GM12878 (cell line): ENCODE measurements at regions not wholly inside any gene's neighbourhood (a gene's known extent, or its start where the extent isn't known, plus 50 kb on each side); places are given as distances from the start of the nearest gene placed in this dataset.

Experiments used
- ATAC-seq: fragments of 200-7000 bp; cut with Tn5 transposase; 3 replicates; pipeline ENCODE4 v1.9.1; 2020; ENCODE audit warnings: mild to moderate bottlenecking, moderate library complexity
- BruUV-seq: library from RNA; stranded (reverse); fragments of 400-500 nt; replicated peaks from 2 replicates; lab custom pipeline; 2021; lab: Mats Ljungman, UMichigan
- CTCF ChIA-PET: fragments of 300-600 bp; sonication (Branson Sonifier 250); formaldehyde crosslinking; extraction: SDS; loops from one replicate; lab custom pipeline; 2021; ENCODE audit warnings: inconsistent platforms; lab: Yijun Ruan, JAX
- POLR2A ChIA-PET: fragments of 350-600 bp; formaldehyde crosslinking; extraction: SDS; loops from one replicate; lab custom pipeline; 2021; ENCODE audit warnings: inconsistent platforms; lab: Charles Lee
- RAD21 ChIA-PET: fragments of 300-600 bp; sonication (Branson Sonifier 250); formaldehyde crosslinking; loops from one replicate; lab custom pipeline; 2023; ENCODE audit warnings: antibody characterized with exemption; ENCODE audit not compliant: unreplicated experiment; lab: Charles Lee
- SMC1A ChIA-PET: fragments of 300-600 bp; sonication (Branson Sonifier 250); formaldehyde crosslinking; loops from one replicate; lab custom pipeline; 2023; ENCODE audit not compliant: unreplicated experiment, uncharacterized antibody; lab: Charles Lee
- DNase-seq: peaks from one replicate; pipeline ENCODE4 v3.0.0-alpha.2; 2011; ENCODE audit warnings: low read depth, low spot score
- FAIRE-seq: peaks from 3 replicates; lab custom pipeline; 2011; peaks lifted over from hg19 to GRCh38; lab: Jason Lieb, UNC
- H2AFZ ChIP-seq: 2 replicates; pipeline ENCODE4 v1.6.0; 2011; ENCODE audit warnings: low read depth, low read length, control low read depth; ENCODE audit not compliant: control insufficient read depth
- H3K27ac ChIP-seq: 2 replicates; pipeline ENCODE4 v1.5.1; 2011; ENCODE audit warnings: control low read depth; ENCODE audit not compliant: control insufficient read depth, insufficient read depth
- H3K27me3 ChIP-seq, 2 experiments: replicated peaks in 1 of 2; 2 replicates each; pipeline versions ENCODE4 v1.6.0 to v1.6.1; 2011; ENCODE audit warnings: low read length in 1 of 2; ENCODE audit not compliant: control insufficient read depth in 2 of 2, insufficient read depth in 2 of 2
- H3K36me3 ChIP-seq, 2 experiments: 2 replicates each; pipeline ENCODE4 v1.5.1; 2011; ENCODE audit warnings: low read length in 1 of 2; ENCODE audit not compliant: control insufficient read depth in 2 of 2, insufficient read depth in 2 of 2
- H3K4me1 ChIP-seq: 2 replicates; pipeline ENCODE4 v1.6.1; 2011; ENCODE audit warnings: mild to moderate bottlenecking, low read length, moderate library complexity, mixed read lengths; ENCODE audit not compliant: control insufficient read depth, insufficient read depth
- H3K4me2 ChIP-seq: 2 replicates; pipeline ENCODE4 v1.6.0; 2011; ENCODE audit warnings: control low read depth; ENCODE audit not compliant: control insufficient read depth, insufficient read depth
- H3K4me3 ChIP-seq: fragments of 200-600 bp; sonication (generic); 2 replicates; pipeline ENCODE4 v1.5.1; 2016
- H3K79me2 ChIP-seq: 2 replicates; pipeline ENCODE4 v1.6.0; 2011; ENCODE audit warnings: low read length; ENCODE audit not compliant: control insufficient read depth, insufficient read depth
- H3K9ac ChIP-seq: 2 replicates; pipeline ENCODE4 v1.8.0; 2011; ENCODE audit warnings: low read length, control low read depth, mixed read lengths; ENCODE audit not compliant: control insufficient read depth, insufficient read depth
- H3K9me3 ChIP-seq: replicated peaks from 3 replicates; pipeline ENCODE4 v1.5.1; 2011; ENCODE audit warnings: mild to moderate bottlenecking, low read length; ENCODE audit not compliant: control insufficient read depth, insufficient read depth
- H4K20me1 ChIP-seq: 2 replicates; pipeline ENCODE4 v1.6.0; 2011; ENCODE audit not compliant: control insufficient read depth, insufficient read depth
- ATF3 ChIP-seq: IDR thresholded peaks from 2 replicates; pipeline ENCODE4 v1.6.1; 2011; ENCODE audit warnings: low read depth, mild to moderate bottlenecking, low read length, moderate library complexity, borderline replicate concordance; ENCODE audit errors: extremely low read depth
- CHD2 ChIP-seq: IDR thresholded peaks from 2 replicates; pipeline ENCODE4 v1.6.1; 2011; ENCODE audit warnings: low read depth, low read length, improper control_type of control experiment, borderline replicate concordance
- EED ChIP-seq: sonication (generic); IDR thresholded peaks from 2 replicates; pipeline ENCODE4 v1.6.1; 2016; ENCODE audit warnings: antibody characterized with exemption, low read depth
- EP300 ChIP-seq, 2 experiments: fragments of 150-350 bp in 1 of 2; IDR thresholded peaks; 2 replicates each; pipeline ENCODE4 v1.6.1; 2011 to 2012; ENCODE audit warnings: low read depth in 2 of 2, low read length in 2 of 2, borderline replicate concordance in 1 of 2, improper control_type of control experiment in 1 of 2, inconsistent platforms in 1 of 2; ENCODE audit not compliant: control insufficient read depth in 1 of 2
- MEF2A ChIP-seq: IDR thresholded peaks from 2 replicates; pipeline ENCODE4 v1.6.1; 2011; ENCODE audit warnings: low read depth, mild to moderate bottlenecking, low read length, moderate library complexity; ENCODE audit not compliant: insufficient read depth
- RFX5 ChIP-seq: IDR thresholded peaks from 2 replicates; pipeline ENCODE4 v1.6.1; 2011; ENCODE audit warnings: low read depth, low read length, improper control_type of control experiment
- SMAD5 ChIP-seq: IDR thresholded peaks from 2 replicates; pipeline ENCODE4 v1.6.1; 2016; ENCODE audit warnings: antibody characterized with exemption, low read depth
- ZBTB11 ChIP-seq: fragments of 450-650 bp; formaldehyde crosslinking; IDR thresholded peaks from 2 replicates; pipeline ENCODE4 v1.5.0; 2022; ENCODE audit warnings: mild to moderate bottlenecking, missing genetic modification characterization
- WGBS: methylation state at CpG from one replicate; pipeline ENCODE4 v1.1.6; 2016; ENCODE audit warnings: low lambda C conversion rate; ENCODE audit not compliant: insufficient replicate concordance, insufficient coverage; ENCODE audit errors: missing lambda C conversion rate; 5-methylcytosine and 5-hydroxymethylcytosine counted together
- in situ Hi-C: fragments of 300-500 bp; cut with MboI; formaldehyde crosslinking; loops from 9 replicates; pipeline ENCODE4 v1.14.3; 2018; ENCODE audit warnings: mixed read lengths
- intact Hi-C: fragments of 100-400 bp; cut with micrococcal nuclease; formaldehyde crosslinking; loops from one replicate; pipeline ENCODE4 v1.14.2; 2022; ENCODE audit not compliant: unreplicated experiment

- Histone ChIP-seq H4K20me1 (no peaks in the 10 kb centered on the region), H3K9ac (no peak overlapping the region), H3K36me3 (no peaks in the 10 kb centered on the region), H3K4me1 (no peaks in the 10 kb centered on the region), H3K27ac (no peak overlapping the region), H2AFZ (no peak overlapping the region), H3K9me3 (no peaks in the 10 kb centered on the region), H3K79me2 (no peaks in the 10 kb centered on the region), H3K27me3 (no peaks in the 10 kb centered on the region), H3K4me3 (no peak overlapping the region), H3K4me2 (no peak overlapping the region)
- ChIA-PET CTCF (no interaction called here), RAD21 (no interaction called here), POLR2A (no interaction called here), SMC1A (no interaction called here)
- intact Hi-C loops (no loop called here), in situ Hi-C loops (no loop called here)
- BruUV-seq, result no TSS peak
- DNase-seq (no peak), ATAC-seq (no peak), FAIRE-seq (no peak)
- WGBS, result 31% methylated on average over 1 of the region's 1 CpG
- TF ChIP-seq ATF3, result no peak
- no peak for TF ChIP-seq MEF2A
- no peak for TF ChIP-seq RFX5
- no peak for TF ChIP-seq ZBTB11 (CRISPR knock-in tag)
- TF ChIP-seq SMAD5, result no peak
- TF ChIP-seq CHD2, result no peak
- no peak for TF ChIP-seq EP300 (IDR thresholded peaks at IDR 0.05; ENCODE audit: borderline replicate concordance in 1 of 2, control insufficient read depth in 1 of 2, low read depth in 2 of 2, low read length in 2 of 2)
- no peak for TF ChIP-seq EED
Measured at GRCh38 chr10:64316416-64316815, 795.2 kb downstream of the REEP3 start.
